GM18867 (cell line): ENCODE measurements at regions not wholly inside any gene's neighbourhood (a gene's known extent, or its start where the extent isn't known, plus 50 kb on each side); places are given as distances from the start of the nearest gene placed in this dataset.
A peak's percentile ranks its signal among the peaks of the same experiment; 100 is the strongest.
"Not testable (repeated sequence)": the region's sequence is repeated elsewhere in the genome, so short reads cannot be mapped to it uniquely, and the experiment has no call there.

Experiments
- ATAC-seq: cut with Tn5 transposase; IDR thresholded peaks from one replicate; pipeline ENCODE4 v1.9.1; 2021; ENCODE audit warnings: mild to moderate bottlenecking, moderate library complexity; ENCODE audit not compliant: unreplicated experiment

DNA sequence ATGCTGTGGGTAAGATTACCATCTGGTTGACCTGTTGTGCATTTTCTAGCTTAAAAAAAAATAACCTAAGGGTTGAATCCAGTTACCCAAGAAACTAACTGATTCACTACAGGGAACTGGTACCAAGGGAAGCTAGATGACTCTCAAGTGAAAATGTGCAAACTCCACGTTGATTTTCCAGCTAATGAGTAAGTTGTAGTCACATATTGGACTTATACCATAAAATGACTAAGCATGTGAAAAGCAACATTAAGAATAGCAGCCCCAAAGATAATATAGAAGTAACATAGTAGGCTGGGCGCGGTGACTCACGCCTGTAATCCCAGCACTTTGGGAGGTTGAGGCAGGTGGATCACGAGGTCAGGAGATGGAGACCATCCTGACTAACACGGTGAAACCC is 270.9 kb downstream of the SPRY1 start:
- ATAC-seq = no peak

DNA sequence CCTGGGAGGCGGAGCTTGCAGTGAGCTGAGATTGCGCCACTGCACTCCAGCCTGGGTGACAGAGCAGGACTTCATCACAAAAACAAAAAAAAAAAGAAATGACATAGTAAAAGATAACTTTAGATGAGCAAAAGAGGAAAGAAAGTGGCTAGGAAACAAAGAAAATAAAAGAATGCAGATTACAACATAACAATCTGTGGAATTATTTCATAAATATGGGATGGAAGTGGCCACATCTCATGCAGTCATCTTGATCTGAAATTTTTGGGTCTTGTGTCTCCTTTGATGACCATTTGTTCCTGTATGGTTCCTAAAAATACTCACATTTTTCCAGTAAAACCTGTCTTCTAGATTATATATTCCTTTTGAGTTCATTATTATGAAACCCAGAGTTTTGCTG is 271.4 kb downstream of the SPRY1 start:
- ATAC-seq = no peak

DNA sequence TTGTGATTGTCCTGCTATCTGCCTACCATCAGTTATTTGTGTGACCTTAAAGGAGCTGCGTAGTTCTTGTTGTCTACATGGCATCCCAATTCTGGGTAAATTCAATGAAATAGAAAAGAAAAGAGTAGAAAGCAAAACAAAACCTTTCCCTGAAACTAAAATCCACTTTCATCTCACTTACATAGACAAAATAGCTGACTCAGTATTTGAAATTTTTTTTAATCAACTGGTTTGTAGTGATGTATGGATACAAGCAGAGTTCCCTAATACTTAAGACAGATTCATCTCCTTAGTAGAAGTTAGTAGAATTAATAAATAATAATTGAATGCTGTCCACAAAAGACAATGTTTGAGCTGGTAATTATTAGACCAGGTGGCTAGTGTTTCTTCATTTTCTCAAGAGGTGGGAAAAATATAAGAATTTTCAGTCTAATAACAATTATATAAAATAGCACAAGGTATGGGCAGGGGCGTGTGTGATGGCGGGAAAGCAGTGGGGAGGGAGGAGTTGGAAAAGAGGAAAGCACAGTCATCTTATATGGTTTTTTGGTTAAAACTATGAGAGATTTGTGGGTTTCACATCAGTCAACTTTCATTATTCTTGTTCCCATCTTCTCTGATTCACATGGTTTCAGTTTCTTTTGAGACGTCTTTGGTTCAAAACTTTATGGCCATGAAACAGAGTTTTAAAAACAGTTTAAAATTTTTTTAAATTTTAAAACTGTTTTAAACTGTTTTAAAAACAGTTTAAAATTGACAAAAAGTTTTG is 275.2 kb downstream of the SPRY1 start:
- ATAC-seq = peak; percentile 93

DNA sequence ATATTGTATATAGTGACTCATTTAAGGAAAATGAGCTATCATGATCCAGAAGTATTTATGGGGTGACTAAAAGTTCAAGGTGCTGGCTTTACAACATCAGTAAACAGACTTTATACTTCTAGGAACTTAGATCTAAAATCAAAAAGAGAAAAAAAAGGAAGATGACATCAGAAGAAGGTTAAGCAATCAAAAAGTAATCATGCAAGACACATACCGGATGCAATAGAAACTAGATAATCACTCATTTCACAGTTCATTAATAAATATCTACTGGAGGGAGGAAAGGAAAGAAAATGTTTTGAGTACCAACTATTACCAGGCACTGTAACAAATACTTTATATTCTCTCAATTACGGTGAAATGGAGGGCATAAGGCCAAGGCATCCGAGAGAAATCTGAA is 276.4 kb downstream of the SPRY1 start:
- ATAC-seq = no peak

DNA sequence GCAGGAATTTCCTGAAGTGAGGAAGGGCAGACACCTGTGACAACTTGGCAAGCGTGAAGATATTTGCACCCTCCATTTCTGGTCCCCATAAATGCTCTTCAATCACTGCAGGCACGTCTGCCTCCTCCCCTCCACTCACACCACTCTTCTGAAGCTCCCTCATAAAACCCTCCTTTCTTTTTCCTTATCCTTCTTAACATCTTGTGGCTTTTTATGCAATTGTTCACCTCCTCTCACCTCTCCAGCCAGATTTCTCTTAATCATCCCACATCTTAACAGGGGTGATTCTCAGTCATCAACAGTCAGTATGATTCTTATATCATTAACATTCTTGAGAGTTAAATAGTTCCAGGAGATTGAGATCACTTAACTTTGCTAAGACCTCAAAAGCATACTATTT is 277.4 kb downstream of the SPRY1 start:
- no peak for ATAC-seq

DNA sequence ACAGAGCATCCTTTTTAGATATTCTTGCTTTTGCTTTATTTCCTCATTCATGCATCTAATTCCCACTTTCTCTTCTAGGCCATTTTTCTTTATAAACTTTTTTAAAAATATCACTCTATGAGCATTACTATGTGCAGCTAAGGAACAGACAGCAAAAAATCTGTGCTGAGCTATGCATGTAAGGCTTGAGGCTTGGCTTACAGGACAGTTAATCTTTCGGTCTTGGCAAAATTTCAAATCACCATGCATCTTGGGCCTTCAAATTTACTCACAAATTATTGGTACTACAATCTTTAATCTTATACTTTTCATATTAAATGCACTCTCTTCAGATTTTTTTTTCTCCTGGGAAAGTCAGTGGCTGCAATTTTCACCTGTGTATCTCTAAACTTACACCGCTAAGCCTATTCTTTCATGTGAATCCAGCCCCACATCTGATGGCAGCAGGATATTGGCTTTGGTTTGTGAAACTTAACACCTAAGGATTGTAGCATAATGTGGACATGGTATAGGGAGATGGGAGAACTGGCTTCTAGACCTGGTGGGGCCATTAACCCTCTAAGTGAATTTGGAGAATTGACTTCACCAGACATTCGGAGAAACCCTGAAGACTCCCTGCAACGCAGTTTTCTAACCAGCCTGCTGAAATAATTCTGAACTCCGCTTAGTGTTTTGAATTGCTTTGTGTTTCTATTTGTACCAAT is 278.3 kb downstream of the SPRY1 start:
- ATAC-seq = no peak

DNA sequence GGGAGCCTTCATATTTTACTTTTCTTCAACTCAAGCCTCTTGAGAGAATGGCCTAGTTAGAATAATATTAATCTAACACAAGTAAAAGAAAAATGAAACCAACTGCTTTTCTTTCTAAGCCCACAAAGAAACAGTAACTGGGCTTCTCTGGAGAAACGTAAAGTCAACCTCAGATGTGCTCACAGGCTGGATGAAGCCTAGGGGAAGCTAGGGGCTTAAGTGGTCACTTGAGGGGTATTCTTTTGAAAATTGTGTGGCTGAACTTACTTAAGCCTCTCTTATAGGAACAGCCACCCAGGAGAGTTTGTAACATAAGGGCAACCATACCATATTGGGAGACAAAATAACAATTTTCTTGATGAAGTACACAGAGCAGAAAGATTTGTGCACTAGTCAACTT is 279.0 kb downstream of the SPRY1 start:
- no peak for ATAC-seq

DNA sequence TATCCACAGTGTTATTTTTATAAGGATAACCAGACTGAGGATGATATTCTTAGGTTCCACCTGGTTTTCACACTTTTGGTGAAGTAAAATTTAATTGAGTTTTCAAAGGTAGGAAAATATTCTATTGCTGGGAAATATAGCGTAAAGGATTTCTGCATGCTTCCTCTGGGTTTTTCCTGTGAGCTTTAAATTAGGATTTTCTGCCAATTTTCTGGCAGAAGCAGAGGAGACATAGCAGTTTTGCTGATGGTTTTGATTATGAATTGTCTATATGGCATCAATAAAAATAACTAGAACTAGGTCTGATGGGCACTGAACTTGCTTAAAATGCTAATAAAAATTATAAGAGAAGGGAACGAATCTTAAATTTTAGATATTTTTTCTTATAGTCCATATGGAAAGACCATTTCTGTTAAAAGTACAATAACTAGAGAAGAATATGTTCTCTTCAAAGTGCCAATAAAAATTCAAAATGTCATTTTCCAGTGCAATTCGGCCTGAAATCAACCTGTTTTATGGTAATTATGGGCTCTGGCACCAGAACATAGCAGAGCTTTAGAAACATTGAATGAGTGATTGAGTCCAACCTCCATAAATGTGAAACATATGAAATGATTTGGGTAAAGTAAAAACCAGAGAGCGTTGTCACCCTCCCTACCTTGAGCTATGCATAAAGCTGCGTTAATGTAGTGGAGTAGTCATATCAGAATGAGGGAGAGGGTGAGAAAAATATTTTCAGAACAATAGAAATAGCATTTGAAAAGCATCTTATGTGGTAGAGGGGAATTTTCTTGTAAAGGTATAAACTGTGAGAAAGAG is 279.7 kb downstream of the SPRY1 start:
- no peak for ATAC-seq

DNA sequence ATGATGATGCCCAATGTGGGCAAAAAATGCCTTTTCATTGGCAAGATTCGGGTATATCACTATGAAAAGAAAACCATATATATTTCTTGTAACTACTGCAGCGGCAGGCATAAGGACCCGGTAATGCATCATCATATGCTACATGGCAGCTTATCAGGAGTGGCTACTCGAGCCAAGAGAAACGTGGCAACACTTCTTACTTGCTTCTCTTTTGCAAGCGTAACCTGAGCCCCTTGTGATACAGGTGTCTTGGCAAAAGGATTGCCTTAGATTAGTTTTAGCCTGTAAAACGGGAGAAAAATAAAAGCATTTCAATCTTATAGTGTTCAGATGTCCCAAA is 280.3 kb downstream of the SPRY1 start:
- no peak for ATAC-seq

DNA sequence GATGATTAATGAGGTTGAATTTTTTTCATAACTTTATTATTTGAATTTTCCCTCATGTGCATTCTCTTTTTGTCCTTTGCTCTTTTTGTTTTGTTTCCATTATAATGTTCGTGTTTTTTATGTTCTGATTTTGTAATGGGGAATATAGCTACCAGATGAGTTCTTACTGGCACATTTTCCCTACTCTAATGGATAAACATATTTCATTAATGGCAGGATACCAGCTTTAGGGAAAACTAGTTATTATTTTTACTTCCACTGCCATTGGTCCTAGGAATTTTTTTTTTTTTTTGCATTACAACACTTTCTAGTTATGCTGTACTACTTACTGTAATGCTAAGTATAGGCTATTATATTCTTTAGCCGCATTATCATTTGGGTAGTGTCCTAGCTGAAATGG is 286.3 kb downstream of the SPRY1 start:
- ATAC-seq = no peak

DNA sequence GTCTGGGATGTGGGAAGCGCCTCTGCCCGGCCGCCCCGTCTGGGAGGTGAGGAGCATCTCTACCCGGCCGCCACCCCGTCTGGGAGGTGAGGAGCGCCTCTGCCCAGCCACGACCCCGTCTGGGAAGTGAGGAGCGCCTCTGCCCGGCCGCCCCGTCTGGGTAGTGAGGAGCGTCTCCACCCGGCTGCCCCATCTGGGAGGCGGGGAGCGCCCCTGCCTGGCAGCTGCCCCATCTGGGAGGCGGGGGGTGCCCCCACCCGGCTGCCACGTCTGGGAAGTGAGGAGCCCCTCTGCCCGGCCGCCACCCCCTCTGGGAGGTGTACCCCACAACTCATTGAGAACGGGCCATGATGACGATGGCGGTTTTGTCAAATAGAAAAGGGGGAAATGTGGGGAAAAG is 288.3 kb downstream of the SPRY1 start:
- ATAC-seq = not testable (repeated sequence)

DNA sequence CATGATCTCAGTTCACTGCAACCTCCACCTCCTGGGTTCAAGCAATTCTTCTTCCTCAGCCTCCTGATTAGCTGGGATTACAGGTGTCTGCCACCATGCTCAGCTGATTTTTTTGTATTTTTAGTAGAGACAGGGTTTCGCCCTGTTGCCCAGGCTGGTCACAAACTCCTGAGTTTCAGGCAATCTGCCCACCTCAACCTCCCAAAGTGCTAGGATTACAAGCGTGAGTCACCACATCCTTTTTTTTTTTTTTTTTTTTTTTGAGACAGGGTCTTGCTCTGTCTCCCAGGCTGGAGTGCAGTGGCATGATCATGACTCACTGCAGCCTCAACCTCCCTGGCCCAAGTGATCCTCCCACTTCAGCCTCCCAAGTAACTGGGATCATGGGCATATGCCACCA is 298.9 kb downstream of the SPRY1 start:
- not testable (repeated sequence) for ATAC-seq

DNA sequence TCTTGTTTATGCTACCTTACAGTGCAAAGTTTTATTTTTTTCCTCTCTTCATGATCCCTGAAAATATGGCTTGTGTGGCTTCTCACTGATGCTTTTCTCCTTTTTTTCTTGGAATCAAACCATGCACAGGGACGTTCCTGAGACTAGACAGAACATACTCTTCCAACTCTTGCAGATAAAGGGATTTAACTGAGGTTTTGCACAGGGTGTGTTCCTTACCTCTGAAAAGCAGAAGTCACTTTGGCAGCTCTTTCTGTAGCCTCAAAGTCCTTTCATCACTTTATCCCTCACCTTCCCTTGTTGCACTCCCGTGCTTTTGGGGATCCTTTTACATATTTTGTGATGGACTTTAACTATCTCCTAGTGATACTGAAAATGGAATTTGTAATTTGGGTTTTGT is 300.1 kb downstream of the SPRY1 start:
- ATAC-seq = no peak

DNA sequence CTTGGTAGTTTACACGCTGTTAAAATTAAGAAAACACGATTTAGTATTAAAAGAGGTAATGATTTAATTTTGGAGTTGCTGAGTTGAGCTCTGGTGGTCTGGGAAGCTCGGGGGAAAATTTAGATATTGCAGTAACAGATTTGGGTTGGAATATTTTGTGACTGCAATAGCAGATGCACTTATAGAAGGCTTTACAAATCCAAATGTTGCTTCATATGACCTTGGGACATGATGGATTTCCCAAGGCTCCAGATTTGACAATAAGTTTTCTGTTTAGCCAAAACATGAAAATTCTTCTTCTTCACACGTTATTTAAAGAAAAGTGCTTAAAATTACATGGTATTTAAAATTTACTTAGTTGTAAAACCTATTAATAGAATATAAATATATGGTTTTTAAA is 302.0 kb downstream of the SPRY1 start:
- no peak for ATAC-seq

DNA sequence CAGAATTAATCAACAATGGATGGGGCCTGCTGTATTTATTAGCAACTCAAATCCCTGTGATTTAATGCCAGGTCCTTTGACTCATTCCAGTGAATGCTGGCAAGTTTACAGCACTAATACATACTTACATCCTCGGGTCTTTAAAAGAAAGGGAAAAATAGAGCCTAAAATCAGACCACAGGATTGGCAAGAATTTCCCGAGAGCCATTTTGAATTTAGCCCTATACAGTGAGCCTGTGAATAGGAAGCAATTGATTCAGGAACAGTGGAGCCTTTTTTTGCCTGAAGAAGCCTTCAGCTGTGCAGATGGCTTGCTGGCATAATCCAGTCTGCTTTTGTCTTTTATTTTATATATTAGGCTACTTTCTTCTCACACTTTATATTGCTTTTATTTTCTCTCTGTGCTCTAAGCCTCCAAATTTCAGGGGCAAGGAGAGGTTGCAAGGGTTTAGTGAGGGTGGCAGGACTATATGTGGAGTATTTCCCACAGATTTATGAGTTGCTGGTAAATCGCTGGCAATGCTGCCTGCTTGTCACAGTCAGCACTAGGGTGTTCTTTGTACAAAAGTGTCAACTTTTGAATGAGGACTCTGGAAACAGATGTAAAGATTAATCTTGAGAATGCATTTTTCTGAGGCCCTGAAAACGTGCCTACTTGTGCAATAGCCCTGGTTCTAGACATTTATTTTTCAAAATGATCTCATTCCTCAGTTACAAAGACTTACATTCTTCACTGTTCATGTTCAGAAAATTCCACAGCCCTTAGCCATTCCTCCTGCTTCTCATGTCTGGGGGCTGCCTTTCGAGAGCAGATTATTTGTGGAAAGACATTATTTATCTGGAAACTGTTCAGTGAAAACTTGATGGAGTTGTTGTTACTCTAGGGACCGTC is 303.5 kb downstream of the SPRY1 start:
- ATAC-seq = no peak

DNA sequence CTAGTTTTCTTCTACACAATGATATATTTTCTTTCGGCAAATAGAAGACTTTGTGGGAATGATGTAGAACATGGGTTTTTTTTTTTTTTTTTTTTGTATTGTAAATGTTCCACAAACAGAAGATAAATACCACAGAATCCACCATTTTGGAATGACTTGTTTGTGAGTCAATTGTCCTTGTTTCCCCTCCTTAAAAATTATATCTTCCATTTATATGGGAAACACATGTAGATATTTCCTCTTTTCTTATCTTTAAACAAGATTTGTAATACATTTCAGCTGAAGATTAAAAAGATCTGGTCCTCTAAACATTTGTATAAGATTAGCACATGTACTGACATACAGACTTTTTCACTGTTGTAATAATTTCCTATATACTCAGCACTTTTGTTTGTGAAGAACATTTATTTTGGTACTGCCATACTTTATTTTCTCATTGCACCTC is 304.6 kb downstream of the SPRY1 start:
- ATAC-seq = no peak

DNA sequence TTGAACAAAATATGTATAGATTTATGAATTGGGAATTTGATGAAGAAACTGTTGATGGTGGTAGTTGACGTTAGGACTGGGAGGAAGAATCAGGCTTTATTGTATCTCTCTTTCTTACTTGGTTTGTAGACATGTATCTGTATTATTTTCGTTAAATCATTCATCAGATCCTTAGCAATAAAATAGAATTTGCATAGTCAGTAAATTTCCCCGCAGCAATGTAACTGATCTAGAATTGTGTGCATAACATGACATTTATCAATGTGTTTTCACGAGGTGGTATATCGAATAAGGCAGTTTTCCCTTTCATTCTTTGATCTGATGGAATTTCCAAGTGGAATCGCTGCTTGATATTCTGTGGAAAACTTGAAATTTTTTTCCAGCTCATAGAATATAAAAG is 308.8 kb downstream of the SPRY1 start:
- ATAC-seq = no peak

DNA sequence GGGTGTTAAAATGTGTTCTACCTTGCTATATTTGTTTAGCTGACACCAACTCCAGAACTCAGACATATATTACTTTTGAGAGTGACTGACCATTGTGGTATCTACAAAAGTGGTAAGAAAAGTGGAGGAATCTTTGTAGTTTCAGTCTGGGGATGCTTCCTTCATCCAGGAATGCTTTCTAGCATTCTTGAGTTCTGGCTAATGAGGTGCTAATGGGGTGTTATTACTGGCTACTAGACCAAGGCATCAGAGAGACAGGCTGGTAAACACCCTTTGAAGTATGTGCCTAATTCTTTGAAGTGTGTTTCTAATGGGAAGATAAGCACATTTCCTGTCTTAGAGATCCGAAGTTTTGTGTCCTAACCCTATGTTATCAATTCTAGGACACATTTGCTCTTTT is 310.4 kb downstream of the SPRY1 start:
- no peak for ATAC-seq

DNA sequence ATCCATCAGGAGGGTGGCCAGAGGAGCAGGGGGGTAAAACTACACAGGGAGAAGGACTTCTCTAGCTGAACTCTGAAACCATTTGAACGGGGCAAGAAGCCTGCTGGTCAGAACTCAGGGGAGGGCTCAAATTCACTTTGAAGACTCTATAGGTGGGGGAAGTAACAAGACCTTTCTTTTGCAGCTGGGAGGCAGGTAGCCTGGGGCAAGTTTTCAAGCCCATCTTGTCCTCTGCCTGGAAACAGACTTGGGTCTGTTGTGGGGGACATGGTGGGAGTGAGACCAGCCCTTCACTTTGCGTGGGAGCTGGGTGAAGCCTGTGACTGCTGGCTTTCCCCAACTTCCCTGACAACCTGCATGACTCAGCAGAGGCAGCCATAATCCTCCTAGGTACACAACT is 312.3 kb downstream of the SPRY1 start:
- ATAC-seq = no peak

DNA sequence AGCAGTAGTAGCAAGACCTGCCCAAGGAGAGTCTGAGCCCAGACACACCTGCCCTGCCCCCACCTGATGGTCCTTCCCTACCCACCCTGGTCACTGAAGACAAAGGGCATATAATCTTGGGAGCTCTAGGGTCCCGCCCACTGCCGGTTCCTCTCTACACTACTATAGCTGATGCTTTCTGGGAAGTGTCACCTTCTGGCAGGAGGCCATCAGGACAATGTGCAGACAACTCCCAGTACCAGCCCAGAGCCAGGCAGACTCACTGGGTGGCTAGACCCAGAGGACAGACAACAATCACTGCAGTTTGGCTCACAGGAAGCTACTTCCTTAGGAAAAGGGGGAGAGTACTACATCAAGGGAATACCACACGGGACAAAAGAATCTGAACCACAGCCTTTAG is 312.7 kb downstream of the SPRY1 start:
- ATAC-seq = no peak

DNA sequence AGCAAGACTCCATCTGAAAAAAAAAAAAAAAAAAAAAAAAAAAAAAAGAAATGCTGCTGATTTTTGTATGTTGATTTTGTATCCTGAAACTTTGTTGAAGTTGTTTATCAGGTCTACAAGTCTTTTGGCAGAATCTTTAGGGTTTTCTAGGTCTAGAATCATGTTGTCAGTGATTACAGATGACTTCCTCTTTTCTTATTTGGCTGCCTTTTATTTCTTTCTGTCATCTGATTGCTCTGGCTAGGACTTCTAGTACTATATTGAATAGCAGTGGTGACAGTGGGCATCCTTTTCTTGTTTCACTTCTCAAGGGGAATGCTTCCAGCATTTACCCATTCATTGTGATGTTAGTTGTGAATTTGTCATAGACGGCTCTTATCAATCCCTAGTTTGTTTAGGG is 334.4 kb downstream of the SPRY1 start:
- no peak for ATAC-seq
